HepG2 (cell line): ENCODE measurements at regions not wholly inside any gene's neighbourhood (a gene's known extent, or its start where the extent isn't known, plus 50 kb on each side); places are given as distances from the start of the nearest gene placed in this dataset.

Experiments used
- ATAC-seq: fragments of 200-7000 bp; cut with Tn5 transposase; 3 replicates; pipeline ENCODE4 v1.9.1; 2020; ENCODE audit warnings: mild to moderate bottlenecking, moderate library complexity
- BruUV-seq: library from RNA; stranded (reverse); fragments of 400-500 nt; replicated peaks from 2 replicates; lab custom pipeline; 2021; lab: Mats Ljungman, UMichigan
- CTCF ChIA-PET: fragments of 300-600 bp; formaldehyde crosslinking; extraction: SDS; loops from one replicate; lab custom pipeline; 2021; ENCODE audit warnings: low total read pairs, inconsistent platforms, low intra/inter-chr PET ratio; lab: Yijun Ruan, JAX
- POLR2A ChIA-PET: fragments of 350-600 bp; sonication (Branson Sonifier 250); formaldehyde crosslinking; loops from one replicate; lab custom pipeline; 2020; ENCODE audit warnings: antibody characterized with exemption, inconsistent platforms; lab: Yijun Ruan, JAX
- DNase-seq: peaks from one replicate; pipeline ENCODE4 v3.0.0-alpha.2; 2015; ENCODE audit warnings: low spot score
- FAIRE-seq: peaks from 3 replicates; lab custom pipeline; 2011; peaks lifted over from hg19 to GRCh38; lab: Jason Lieb, UNC
- H2AFZ ChIP-seq: one replicate; pipeline ENCODE4 v1.6.1; 2011; ENCODE audit warnings: low read length, inconsistent platforms
- H3K27ac ChIP-seq: fragments of 300-600 bp; 3 replicates; pipeline ENCODE4 v1.8.0; 2011; ENCODE audit warnings: mixed run types, mild to moderate bottlenecking, mixed read lengths, low read length, inconsistent platforms; ENCODE audit not compliant: insufficient read depth; ENCODE audit errors: extremely low read length
- H3K27me3 ChIP-seq, 2 experiments: fragments of 200-600 bp in 1 of 2; 2 replicates in 1 of 2; 3 replicates in 1 of 2; pipeline versions ENCODE4 v1.6.0 to v1.8.0; 2011; ENCODE audit warnings: low read length in 2 of 2, mild to moderate bottlenecking in 2 of 2, moderate library complexity in 2 of 2, inconsistent platforms in 1 of 2; ENCODE audit not compliant: insufficient read depth in 2 of 2, control insufficient read depth in 1 of 2
- H3K36me3 ChIP-seq, 2 experiments: fragments of 200-600 bp in 1 of 2; replicated peaks in 1 of 2; 2 replicates in 1 of 2; 3 replicates in 1 of 2; pipeline versions ENCODE4 v1.5.1 to v1.8.0; 2011; ENCODE audit warnings: low read length in 2 of 2, inconsistent platforms in 1 of 2; ENCODE audit not compliant: insufficient read depth in 2 of 2, control insufficient read depth in 1 of 2
- H3K4me1 ChIP-seq: 2 replicates; pipeline ENCODE4 v1.5.1; 2012; ENCODE audit warnings: low read length, inconsistent platforms; ENCODE audit not compliant: insufficient read depth
- H3K4me2 ChIP-seq: 2 replicates; pipeline ENCODE4 v1.6.0; 2011; ENCODE audit warnings: low read depth, low read length, inconsistent platforms
- H3K4me3 ChIP-seq, 3 experiments: fragments of 200-600 bp in 1 of 3; sonication (generic), shearing (Covaris generic) in 1 of 3; replicated peaks in 1 of 3; 2 replicates each; pipeline ENCODE4 v1.5.1; 2011 to 2016; ENCODE audit warnings: low read length in 3 of 3, inconsistent platforms in 2 of 3, low read depth in 2 of 3, mild to moderate bottlenecking in 2 of 3, control low read depth in 1 of 3, mixed read lengths in 1 of 3; ENCODE audit not compliant: insufficient read depth in 1 of 3
- H3K79me2 ChIP-seq: one replicate; pipeline ENCODE4 v1.6.1; 2011; ENCODE audit warnings: low read length, inconsistent platforms; ENCODE audit not compliant: insufficient read depth
- H3K9ac ChIP-seq: 2 replicates; pipeline ENCODE4 v1.6.0; 2011; ENCODE audit warnings: mild to moderate bottlenecking, low read depth, low read length, inconsistent platforms; ENCODE audit not compliant: insufficient read depth
- H3K9me3 ChIP-seq: 2 replicates; pipeline ENCODE4 v1.5.1; 2012; ENCODE audit warnings: mild to moderate bottlenecking, low read length
- H4K20me1 ChIP-seq: 2 replicates; pipeline ENCODE4 v1.6.0; 2011; ENCODE audit warnings: inconsistent platforms, mild to moderate bottlenecking, low read length, moderate library complexity; ENCODE audit not compliant: insufficient read depth
- FOXP1 ChIP-seq, 2 experiments: fragments of 450-650 bp in 1 of 2; IDR thresholded peaks; 2 replicates each; pipeline ENCODE4 v1.6.1; 2017 to 2018; ENCODE audit warnings: antibody characterized with exemption in 1 of 2
- PAX8 ChIP-seq: sonication (generic); formaldehyde crosslinking; IDR thresholded peaks from 2 replicates; pipeline ENCODE4 v1.8.0; 2022; ENCODE audit warnings: mild to moderate bottlenecking, missing genetic modification reagents, borderline replicate concordance
- SMARCE1 ChIP-seq: fragments of 450-650 bp; IDR thresholded peaks from 2 replicates; pipeline ENCODE4 v1.6.1; 2017; ENCODE audit warnings: borderline replicate concordance
- ZMYM2 ChIP-seq: sonication (generic); formaldehyde crosslinking; IDR thresholded peaks from 2 replicates; pipeline ENCODE4 v1.8.0; 2022; ENCODE audit warnings: mild to moderate bottlenecking, missing genetic modification reagents
- ZNF354B ChIP-seq: sonication (generic); formaldehyde crosslinking; IDR thresholded peaks from 2 replicates; pipeline ENCODE4 v1.8.0; 2022; ENCODE audit warnings: mild to moderate bottlenecking, missing genetic modification reagents
- WGBS: methylation state at CpG from one replicate; pipeline ENCODE4 v1.1.6; 2017; ENCODE audit warnings: low lambda C conversion rate; 5-methylcytosine and 5-hydroxymethylcytosine counted together
- in situ Hi-C: cut with HindIII; loops from 2 replicates; pipeline ENCODE4 v1.10.0; 2017; ENCODE audit warnings: low pct_unique_long_range_greater_than_20kb; ENCODE audit not compliant: extremely low pct_ligation_motif_present
- intact Hi-C: fragments of 100-400 bp; cut with micrococcal nuclease; formaldehyde crosslinking; loops from one replicate; pipeline ENCODE4 v1.10.0; 2022; ENCODE audit not compliant: unreplicated experiment
- TF ChIP-seq, protein P1 (sequence below): sonication (generic); formaldehyde crosslinking; IDR thresholded peaks from 2 replicates; pipeline ENCODE4 v1.5.0; 2020; ENCODE audit warnings: mild to moderate bottlenecking, missing genetic modification reagents, borderline replicate concordance
- TF ChIP-seq, protein P2 (sequence below): sonication (generic); formaldehyde crosslinking; IDR thresholded peaks from 2 replicates; pipeline ENCODE4 v1.8.1; 2022; ENCODE audit warnings: low read depth, mild to moderate bottlenecking, missing genetic modification reagents
- TF ChIP-seq, protein P3 (sequence below): sonication (generic); formaldehyde crosslinking; IDR thresholded peaks from 2 replicates; pipeline ENCODE4 v1.4.0; 2020; ENCODE audit warnings: missing genetic modification reagents

DNA sequence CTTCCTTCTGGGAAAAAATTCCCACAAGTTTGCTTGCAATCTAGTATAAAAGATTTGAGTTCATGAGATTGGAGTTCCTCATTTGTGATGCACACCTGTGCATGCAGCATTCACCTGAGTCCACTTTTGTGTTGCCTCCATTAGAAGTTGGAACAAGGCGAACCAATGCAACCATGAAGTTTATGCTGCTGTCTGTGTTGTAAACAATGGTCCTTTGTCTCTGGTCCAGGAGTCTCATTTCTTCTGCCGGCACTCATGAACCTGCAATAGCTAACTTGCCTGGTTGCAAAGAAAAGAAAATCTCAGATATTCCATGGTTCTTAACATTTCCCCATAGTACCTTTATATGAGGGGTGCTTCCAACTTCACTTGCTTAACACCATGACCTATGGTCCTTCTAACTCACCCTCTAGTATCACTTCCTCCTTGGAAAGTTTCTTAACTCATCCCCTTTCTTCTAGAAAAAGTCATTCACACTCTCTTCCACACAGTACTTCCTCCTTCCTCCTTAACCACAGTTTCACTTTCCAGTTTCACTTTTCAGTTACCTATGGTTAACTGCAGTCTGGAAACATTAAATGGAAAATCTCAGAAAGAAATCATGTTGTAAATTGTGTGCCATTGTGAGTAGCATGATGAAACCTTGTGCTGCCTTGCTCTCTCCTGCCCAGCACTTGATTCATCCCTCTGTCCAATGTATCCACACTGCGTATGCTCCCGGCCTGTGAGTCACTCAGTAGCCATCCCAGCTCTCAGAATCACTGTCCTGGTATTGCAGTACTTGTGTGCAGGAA lies 128.8 kb upstream of the TRIB2 start:
- FAIRE-seq, result no peak
- Histone ChIP-seq H3K27me3 (no peaks in the 10 kb centered on the region), H3K27ac (no peak overlapping the region), H3K79me2 (no peaks in the 10 kb centered on the region), H3K4me2 (no peak overlapping the region), H3K9ac (no peak overlapping the region), H3K36me3 (no peaks in the 10 kb centered on the region), H3K4me3 (no peak overlapping the region), H4K20me1 (no peaks in the 10 kb centered on the region), H3K9me3 (no peaks in the 10 kb centered on the region), H2AFZ (no peak overlapping the region), H3K4me1 (no peaks in the 10 kb centered on the region)
- intact Hi-C loops, result no loop called here
- DNase-seq, result no peak
- in situ Hi-C loops, result no loop called here
- ChIA-PET CTCF (no interaction called here), POLR2A (no interaction called here)
- BruUV-seq, result no TSS peak
- 23% methylated on average over 4 of the region's 4 CpGs for WGBS
- ATAC-seq, result no peak
- TF ChIP-seq ZNF354B (CRISPR knock-in tag) (no peak), SMARCE1 (no peak), ZMYM2 (CRISPR knock-in tag) (no peak), FOXP1 (IDR thresholded peaks at IDR 0.05) (no peak), FOXP1 (CRISPR knock-in tag; IDR thresholded peaks at IDR 0.05) (no peak), PAX8 (CRISPR knock-in tag) (no peak)
- TF ChIP-seq, protein P1, sequence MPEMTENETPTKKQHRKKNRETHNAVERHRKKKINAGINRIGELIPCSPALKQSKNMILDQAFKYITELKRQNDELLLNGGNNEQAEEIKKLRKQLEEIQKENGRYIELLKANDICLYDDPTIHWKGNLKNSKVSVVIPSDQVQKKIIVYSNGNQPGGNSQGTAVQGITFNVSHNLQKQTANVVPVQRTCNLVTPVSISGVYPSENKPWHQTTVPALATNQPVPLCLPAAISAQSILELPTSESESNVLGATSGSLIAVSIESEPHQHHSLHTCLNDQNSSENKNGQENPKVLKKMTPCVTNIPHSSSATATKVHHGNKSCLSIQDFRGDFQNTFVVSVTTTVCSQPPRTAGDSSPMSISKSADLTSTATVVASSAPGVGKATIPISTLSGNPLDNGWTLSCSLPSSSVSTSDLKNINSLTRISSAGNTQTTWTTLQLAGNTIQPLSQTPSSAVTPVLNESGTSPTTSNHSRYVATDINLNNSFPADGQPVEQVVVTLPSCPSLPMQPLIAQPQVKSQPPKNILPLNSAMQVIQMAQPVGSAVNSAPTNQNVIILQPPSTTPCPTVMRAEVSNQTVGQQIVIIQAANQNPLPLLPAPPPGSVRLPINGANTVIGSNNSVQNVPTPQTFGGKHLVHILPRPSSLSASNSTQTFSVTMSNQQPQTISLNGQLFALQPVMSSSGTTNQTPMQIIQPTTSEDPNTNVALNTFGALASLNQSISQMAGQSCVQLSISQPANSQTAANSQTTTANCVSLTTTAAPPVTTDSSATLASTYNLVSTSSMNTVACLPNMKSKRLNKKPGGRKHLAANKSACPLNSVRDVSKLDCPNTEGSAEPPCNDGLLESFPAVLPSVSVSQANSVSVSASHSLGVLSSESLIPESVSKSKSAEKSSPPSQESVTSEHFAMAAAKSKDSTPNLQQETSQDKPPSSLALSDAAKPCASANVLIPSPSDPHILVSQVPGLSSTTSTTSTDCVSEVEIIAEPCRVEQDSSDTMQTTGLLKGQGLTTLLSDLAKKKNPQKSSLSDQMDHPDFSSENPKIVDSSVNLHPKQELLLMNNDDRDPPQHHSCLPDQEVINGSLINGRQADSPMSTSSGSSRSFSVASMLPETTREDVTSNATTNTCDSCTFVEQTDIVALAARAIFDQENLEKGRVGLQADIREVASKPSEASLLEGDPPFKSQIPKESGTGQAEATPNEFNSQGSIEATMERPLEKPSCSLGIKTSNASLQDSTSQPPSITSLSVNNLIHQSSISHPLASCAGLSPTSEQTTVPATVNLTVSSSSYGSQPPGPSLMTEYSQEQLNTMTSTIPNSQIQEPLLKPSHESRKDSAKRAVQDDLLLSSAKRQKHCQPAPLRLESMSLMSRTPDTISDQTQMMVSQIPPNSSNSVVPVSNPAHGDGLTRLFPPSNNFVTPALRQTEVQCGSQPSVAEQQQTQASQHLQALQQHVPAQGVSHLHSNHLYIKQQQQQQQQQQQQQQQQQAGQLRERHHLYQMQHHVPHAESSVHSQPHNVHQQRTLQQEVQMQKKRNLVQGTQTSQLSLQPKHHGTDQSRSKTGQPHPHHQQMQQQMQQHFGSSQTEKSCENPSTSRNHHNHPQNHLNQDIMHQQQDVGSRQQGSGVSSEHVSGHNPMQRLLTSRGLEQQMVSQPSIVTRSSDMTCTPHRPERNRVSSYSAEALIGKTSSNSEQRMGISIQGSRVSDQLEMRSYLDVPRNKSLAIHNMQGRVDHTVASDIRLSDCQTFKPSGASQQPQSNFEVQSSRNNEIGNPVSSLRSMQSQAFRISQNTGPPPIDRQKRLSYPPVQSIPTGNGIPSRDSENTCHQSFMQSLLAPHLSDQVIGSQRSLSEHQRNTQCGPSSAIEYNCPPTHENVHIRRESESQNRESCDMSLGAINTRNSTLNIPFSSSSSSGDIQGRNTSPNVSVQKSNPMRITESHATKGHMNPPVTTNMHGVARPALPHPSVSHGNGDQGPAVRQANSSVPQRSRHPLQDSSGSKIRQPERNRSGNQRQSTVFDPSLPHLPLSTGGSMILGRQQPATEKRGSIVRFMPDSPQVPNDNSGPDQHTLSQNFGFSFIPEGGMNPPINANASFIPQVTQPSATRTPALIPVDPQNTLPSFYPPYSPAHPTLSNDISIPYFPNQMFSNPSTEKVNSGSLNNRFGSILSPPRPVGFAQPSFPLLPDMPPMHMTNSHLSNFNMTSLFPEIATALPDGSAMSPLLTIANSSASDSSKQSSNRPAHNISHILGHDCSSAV (CRISPR knock-in tag), result no peak
- TF ChIP-seq, protein P2, sequence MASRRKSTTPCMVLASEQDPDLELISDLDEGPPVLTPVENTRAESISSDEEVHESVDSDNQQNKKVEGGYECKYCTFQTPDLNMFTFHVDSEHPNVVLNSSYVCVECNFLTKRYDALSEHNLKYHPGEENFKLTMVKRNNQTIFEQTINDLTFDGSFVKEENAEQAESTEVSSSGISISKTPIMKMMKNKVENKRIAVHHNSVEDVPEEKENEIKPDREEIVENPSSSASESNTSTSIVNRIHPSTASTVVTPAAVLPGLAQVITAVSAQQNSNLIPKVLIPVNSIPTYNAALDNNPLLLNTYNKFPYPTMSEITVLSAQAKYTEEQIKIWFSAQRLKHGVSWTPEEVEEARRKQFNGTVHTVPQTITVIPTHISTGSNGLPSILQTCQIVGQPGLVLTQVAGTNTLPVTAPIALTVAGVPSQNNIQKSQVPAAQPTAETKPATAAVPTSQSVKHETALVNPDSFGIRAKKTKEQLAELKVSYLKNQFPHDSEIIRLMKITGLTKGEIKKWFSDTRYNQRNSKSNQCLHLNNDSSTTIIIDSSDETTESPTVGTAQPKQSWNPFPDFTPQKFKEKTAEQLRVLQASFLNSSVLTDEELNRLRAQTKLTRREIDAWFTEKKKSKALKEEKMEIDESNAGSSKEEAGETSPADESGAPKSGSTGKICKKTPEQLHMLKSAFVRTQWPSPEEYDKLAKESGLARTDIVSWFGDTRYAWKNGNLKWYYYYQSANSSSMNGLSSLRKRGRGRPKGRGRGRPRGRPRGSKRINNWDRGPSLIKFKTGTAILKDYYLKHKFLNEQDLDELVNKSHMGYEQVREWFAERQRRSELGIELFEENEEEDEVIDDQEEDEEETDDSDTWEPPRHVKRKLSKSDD (CRISPR knock-in tag), result no peak
- TF ChIP-seq, protein P3, sequence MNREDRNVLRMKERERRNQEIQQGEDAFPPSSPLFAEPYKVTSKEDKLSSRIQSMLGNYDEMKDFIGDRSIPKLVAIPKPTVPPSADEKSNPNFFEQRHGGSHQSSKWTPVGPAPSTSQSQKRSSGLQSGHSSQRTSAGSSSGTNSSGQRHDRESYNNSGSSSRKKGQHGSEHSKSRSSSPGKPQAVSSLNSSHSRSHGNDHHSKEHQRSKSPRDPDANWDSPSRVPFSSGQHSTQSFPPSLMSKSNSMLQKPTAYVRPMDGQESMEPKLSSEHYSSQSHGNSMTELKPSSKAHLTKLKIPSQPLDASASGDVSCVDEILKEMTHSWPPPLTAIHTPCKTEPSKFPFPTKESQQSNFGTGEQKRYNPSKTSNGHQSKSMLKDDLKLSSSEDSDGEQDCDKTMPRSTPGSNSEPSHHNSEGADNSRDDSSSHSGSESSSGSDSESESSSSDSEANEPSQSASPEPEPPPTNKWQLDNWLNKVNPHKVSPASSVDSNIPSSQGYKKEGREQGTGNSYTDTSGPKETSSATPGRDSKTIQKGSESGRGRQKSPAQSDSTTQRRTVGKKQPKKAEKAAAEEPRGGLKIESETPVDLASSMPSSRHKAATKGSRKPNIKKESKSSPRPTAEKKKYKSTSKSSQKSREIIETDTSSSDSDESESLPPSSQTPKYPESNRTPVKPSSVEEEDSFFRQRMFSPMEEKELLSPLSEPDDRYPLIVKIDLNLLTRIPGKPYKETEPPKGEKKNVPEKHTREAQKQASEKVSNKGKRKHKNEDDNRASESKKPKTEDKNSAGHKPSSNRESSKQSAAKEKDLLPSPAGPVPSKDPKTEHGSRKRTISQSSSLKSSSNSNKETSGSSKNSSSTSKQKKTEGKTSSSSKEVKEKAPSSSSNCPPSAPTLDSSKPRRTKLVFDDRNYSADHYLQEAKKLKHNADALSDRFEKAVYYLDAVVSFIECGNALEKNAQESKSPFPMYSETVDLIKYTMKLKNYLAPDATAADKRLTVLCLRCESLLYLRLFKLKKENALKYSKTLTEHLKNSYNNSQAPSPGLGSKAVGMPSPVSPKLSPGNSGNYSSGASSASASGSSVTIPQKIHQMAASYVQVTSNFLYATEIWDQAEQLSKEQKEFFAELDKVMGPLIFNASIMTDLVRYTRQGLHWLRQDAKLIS (CRISPR knock-in tag), result no peak
